Activated CD8-positive, alpha-beta memory T cell treated with anti-CD3 and anti-CD28 coated beads for 48 hours (primary cell): ENCODE measurements at regions not wholly inside any gene's neighbourhood (a gene's known extent, or its start where the extent isn't known, plus 50 kb on each side); places are given as distances from the start of the nearest gene placed in this dataset.
"Not testable (repeated sequence)": the region's sequence is repeated elsewhere in the genome, so short reads cannot be mapped to it uniquely, and the experiment has no call there.

Experiments
- DNase-seq, 3 experiments: peaks; one replicate each; pipeline ENCODE4 v3.0.0-alpha.2; 2020; ENCODE audit warnings: low read depth in 2 of 3, low spot score in 2 of 3

GRCh38 chr9:71514344-71514975 is 253.9 kb downstream of the CEMIP2 start:
- DNase-seq = no peak

DNA sequence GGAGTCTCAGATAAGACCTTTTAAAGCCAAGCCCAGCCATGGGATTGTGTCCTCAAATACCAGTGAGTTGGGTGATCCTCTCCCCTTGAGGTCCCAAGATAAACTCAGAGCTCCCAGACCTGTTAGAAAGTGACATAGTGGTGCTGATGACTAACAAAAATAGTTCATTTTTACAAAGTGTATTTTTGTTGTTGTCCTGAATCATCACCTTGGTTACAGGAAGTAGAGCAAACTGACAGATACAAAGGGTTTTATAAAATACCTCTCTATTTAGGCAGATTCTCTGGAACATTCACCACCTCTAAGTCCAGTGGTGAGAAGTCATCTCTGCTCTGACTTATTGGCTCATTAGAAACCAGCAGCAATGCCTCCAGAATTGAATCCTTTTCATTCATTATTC is 259.3 kb downstream of the CEMIP2 start:
- DNase-seq = no peak

DNA sequence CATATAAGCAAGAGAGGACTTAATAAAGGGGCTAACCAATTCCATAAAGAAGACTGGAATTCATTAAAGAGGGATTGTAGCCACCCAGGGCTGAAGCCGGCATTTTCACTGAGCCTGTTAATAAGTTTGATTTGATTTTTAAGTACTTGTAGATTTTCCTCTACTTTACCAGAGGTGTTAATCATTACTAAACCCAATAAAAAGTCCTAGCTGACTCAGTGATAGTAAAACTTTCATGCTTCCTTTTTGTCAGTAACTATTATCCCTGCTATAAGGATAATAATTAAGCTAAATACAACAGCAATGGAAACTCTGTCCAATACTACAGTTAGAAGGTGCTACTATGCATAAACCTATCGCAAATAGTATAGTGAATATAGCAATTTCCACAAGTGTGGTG is 260.2 kb downstream of the CEMIP2 start:
- DNase-seq = not testable (repeated sequence)

GRCh38 chr9:71506821-71507220 is 261.5 kb downstream of the CEMIP2 start:
- no peak for DNase-seq

DNA sequence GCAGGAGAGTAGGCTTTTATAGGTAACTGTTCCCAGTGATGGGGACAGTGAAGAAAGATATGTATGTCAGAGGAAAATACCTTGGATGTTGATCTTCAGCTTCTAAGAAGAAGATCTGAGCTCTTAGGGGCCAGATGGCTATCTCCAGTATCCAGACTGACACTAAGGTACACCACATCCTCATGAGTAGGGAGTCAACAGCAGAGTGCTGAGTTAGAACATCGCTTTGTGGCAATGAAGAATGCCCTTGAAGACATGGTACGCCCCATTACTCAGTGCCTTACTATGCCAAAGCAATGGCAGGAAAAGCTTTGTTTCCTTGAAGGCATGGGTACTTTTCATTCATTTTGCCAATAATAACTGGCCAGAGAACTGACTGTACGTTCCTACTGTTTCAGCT is 263.7 kb downstream of the CEMIP2 start:
- no peak for DNase-seq

GRCh38 chr9:71498691-71499090 is 269.6 kb downstream of the CEMIP2 start:
- DNase-seq = no peak

DNA sequence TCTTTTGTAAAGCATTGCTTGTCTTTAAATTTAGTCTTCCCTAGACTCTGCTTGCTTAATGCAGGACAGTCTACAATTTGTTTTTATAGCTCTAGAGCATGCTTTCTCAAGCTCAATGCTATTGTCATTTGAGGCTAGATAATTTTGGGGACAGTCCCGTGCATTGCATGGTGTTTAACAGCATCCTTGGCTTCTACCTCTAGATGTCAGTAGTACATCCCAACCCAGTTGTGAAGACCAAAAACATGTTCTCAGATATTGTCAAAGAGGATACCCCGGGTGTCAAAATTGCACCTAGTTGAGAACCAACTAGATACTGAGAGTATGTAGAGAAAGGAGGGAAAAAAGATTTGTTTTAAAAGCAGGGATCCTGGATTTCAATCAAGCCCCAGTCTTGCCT is 277.5 kb downstream of the CEMIP2 start:
- DNase-seq = no peak

DNA sequence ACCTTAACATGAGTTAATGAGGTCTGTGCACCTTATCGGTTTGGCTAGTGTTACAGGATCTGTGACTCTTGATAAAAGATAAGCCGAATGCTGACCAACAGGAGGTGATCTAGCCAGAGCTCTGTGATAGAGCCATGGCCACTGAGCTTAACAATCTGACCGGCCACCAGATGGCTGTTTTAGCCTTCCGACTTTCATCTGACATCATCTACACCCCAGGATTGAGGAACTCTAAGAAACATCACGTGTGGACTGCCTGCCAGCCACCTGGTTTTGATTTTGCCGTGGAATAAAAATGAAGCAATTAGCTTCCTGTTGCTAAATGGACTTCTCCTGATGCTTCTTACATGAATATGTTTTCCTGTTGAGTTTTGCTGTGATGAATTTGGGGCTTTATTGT is 281.3 kb downstream of the CEMIP2 start:
- DNase-seq = no peak

GRCh38 chr9:71485326-71485725 is 283.0 kb downstream of the CEMIP2 start:
- DNase-seq = no peak

DNA sequence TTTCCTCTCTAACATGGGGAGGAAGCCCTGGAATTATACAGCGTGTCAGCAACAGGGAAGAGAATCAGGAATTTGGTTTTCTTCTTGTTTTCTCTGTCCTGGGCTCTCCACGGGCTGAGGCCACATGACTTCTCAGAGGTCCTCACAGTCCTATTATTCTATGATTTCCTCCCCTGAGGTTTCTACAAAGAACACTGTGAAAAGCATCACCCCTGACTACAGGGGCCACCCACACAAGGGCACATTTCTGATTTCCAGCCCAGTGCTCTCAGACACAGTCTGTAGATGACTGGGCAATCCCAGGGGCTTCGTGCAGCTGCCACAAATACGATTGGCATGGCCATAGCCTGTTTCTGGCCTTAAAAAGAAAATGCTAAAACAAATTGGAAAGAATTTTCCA is 284.9 kb downstream of the CEMIP2 start:
- no peak for DNase-seq

DNA sequence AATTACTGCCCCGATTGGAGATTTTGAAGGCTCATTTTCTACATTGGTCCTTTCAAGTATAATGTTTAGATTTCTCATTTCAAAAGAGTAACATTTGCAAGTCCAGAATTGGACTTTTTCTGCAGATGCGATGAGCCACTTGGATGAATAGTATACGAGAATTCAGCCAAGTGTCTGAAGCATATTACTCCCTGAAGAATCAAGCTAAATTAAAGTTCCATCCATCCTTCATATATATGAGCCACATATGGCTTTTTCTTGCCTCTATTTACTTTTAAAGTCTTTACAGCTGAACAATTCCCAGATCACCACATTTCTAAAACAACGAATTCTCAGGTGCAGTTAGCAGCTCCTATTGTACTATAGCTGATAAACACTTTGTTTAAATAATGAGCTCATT is 288.7 kb downstream of the CEMIP2 start:
- no peak for DNase-seq

GRCh38 chr9:71472400-71472799 is 295.9 kb downstream of the CEMIP2 start:
- DNase-seq = no peak

- DNase-seq = no peak
These were observed 302.9 kb downstream of the CEMIP2 start for GRCh38 chr9:71465392-71465791.

DNA sequence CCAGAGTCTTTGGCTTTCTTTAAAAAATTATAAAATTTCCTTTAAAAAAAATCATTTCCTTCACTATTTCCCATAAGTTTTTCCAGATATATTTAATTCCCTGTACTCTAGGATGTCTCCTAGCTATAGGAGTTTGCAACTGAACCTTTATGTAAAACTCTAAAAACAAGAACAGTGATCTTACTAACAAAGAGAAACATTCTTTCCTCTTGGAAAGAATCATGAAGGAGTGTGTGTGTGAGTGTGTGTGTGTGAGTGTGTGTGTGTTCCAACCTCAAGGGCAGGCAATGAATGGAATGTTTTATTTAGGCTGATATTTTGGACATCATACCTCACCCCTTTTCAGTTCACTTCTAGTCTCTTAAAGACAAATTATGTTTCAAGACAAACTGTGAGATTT is 309.2 kb downstream of the CEMIP2 start:
- no peak for DNase-seq

GRCh38 chr9:71446473-71447411 is 321.6 kb downstream of the CEMIP2 start:
- DNase-seq = peak in 2 of 3 experiments; percentile 0 to 9

DNA sequence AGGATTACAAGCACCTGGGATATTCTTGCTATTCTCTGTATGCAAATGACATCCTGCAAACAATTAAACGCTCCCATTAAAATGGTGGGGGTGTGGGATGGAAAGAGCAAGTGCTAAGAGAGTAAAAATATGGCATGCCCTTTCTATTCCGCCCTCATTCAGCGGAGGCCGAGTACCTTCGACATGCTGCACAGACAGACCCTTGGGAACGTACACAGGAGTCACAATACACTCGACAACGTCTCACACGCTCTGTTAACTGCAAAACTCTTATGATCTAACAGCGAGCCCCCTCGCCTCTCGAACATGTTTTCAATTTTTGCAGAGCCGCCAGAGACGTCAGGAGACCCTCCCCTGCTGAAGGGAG is 322.2 kb downstream of the CEMIP2 start:
- no peak for DNase-seq

DNA sequence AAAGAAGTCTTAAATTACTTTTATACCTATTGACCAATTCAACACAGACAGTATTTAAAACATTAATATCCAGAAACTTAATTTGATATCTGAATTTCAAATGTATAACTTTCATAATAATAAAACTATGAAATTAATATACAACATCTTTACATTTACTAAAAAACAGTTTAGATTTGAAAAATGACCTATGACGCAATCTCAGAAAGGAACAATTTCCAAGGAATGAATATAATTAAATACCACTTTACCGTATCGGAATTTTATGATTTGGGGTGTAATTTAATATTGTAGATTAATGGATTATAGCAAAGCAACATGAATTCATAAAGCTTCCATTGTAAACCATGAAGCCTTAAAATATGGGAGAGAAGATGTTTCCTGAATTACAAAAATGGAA is 321.5 kb upstream of the TRPM3 start:
- no peak for DNase-seq

DNA sequence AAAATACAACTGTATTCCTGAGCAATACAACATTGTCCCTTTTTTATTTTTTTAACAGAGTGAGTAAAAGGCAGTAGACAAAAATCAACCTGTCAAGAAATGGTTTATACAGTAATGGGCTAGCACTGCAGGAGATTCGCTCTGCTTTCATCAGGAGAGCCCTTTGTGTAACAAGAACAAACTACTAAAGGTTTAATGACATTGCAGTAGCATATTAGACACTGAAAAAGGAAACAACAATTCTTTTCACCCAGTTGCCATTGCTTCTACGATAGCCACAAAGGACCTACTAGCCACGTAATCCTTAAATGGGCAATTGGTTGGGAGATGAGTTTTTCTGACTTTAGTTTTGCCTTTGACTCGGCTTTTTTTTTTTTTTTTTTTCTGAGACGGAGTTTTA is 319.8 kb upstream of the TRPM3 start:
- no peak for DNase-seq

DNA sequence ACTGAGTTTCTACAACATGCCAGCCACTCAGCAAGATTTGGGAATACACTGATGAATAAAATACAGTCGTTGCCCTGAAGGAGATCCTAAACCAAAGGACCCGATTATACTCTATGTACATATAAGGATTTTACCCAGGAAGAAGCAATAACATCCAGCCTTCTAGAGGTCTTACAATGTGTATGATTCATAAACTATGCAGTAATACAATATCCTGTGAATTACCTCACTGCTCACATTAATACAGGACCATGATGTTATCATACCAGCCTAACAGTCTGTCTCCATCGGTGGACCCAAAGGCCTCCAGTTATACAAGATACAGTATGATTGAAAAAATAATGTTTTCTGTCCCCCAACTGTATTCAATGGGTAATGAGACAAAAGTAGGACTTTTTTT is 310.5 kb upstream of the TRPM3 start:
- DNase-seq = no peak

GRCh38 chr9:71407341-71407740 is 285.9 kb upstream of the TRPM3 start:
- DNase-seq = not testable (repeated sequence)

- no peak for DNase-seq
These were observed 281.7 kb upstream of the TRPM3 start for GRCh38 chr9:71403106-71403505.

DNA sequence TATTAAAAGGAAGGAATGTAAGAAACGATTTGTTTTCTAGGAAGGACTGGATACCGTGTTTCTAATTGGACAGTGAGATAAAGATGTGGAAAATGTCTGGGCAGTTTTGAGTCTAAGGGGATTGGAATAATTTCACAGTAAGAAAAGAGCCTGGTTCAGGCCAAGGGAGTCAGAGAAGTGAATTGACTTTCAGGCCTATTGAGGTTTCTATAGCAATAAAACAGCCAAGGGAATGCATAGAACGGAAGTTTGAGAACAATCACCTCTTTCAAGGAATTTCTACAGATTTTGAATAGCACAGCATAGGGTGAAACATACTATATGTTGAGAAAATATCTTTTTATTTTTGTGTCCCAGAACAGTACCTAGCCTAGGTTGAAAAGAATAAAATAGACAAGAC is 271.6 kb upstream of the TRPM3 start:
- DNase-seq = no peak

DNA sequence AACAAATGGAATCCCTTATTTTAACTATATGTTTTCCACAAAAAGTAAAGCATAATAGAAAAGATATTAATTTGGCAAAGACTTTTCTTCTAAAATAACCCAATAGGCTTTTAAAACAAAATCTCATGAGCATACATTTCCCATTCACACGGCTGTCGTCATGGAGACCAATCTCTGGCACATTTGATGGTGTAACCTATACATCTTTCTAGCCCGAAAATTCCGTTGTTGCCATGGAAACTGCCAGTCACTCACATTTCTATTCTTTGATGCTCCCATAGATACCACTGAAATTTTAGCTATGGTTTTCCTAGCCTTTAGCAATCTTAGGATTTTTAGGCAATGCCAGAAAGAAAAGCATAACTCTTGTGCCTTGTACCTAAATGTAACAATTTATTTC is 262.9 kb upstream of the TRPM3 start:
- DNase-seq = no peak
